PFSK-1 (cell line): ENCODE measurements at regions not wholly inside any gene's neighbourhood (a gene's known extent, or its start where the extent isn't known, plus 50 kb on each side); places are given as distances from the start of the nearest gene placed in this dataset.

ENCODE experiments used
- FOXP2 ChIP-seq: optimal IDR thresholded peaks from 2 replicates; pipeline ENCODE3; 2011; ENCODE audit warnings: borderline replicate concordance, control low read depth, inconsistent platforms; ENCODE audit not compliant: insufficient read depth; ENCODE audit errors: extremely low read length, extremely low read depth
- POLR2AphosphoS5 ChIP-seq: IDR thresholded peaks from 2 replicates; pipeline ENCODE4 v1.6.1; 2012; ENCODE audit warnings: low read depth, mild to moderate bottlenecking, control low read depth, low read length, moderate library complexity
- REST ChIP-seq, 2 experiments: IDR thresholded peaks; 2 replicates each; pipeline versions ENCODE4 v1.6.1 to v1.8.0; 2011 to 2012; ENCODE audit warnings: low read depth in 2 of 2, low read length in 2 of 2, control low read depth in 1 of 2, inconsistent platforms in 1 of 2, mild to moderate bottlenecking in 1 of 2, moderate library complexity in 1 of 2; ENCODE audit not compliant: insufficient read depth in 1 of 2
- SIN3A ChIP-seq: IDR thresholded peaks from 2 replicates; pipeline ENCODE4 v1.6.1; 2012; ENCODE audit warnings: mild to moderate bottlenecking, low read length, moderate library complexity, borderline replicate concordance; ENCODE audit not compliant: insufficient read depth
- TAF1 ChIP-seq: IDR thresholded peaks from 2 replicates; pipeline ENCODE4 v1.6.1; 2012; ENCODE audit warnings: low read length, control low read depth, borderline replicate concordance; ENCODE audit not compliant: insufficient read depth

GRCh38 chr1:60949154-60949825, 133.1 kb upstream of the NFIA start:
- no peak for TF ChIP-seq FOXP2
- no peak for TF ChIP-seq SIN3A
- TF ChIP-seq POLR2AphosphoS5: no peak
- TF ChIP-seq REST (IDR thresholded peaks at IDR 0.05; ENCODE audit: insufficient read depth in 1 of 2, low read depth in 2 of 2, low read length in 2 of 2): no peak

- TF ChIP-seq POLR2AphosphoS5: no peak
These were observed 133.9 kb upstream of the NFIA start for GRCh38 chr1:60948486-60948885.

- no peak for TF ChIP-seq FOXP2
- TF ChIP-seq POLR2AphosphoS5: no peak
- TF ChIP-seq SIN3A: no peak
- no peak for TF ChIP-seq TAF1
- no peak for TF ChIP-seq REST (IDR thresholded peaks at IDR 0.05; ENCODE audit: insufficient read depth in 1 of 2, low read depth in 2 of 2, low read length in 2 of 2)
These were observed 135.0 kb upstream of the NFIA start for GRCh38 chr1:60947367-60947766.

GRCh38 chr1:60942896-60943638, 139.3 kb upstream of the NFIA start:
- TF ChIP-seq TAF1: no peak
- no peak for TF ChIP-seq SIN3A
- TF ChIP-seq POLR2AphosphoS5: no peak
- no peak for TF ChIP-seq REST (IDR thresholded peaks at IDR 0.05; ENCODE audit: insufficient read depth in 1 of 2, low read depth in 2 of 2, low read length in 2 of 2)
- TF ChIP-seq FOXP2: no peak

- no peak for TF ChIP-seq POLR2AphosphoS5
- TF ChIP-seq REST (IDR thresholded peaks at IDR 0.05; ENCODE audit: insufficient read depth in 1 of 2, low read depth in 2 of 2, low read length in 2 of 2): no peak
- no peak for TF ChIP-seq TAF1
- TF ChIP-seq FOXP2: no peak
- TF ChIP-seq SIN3A: no peak
These were observed 140.1 kb upstream of the NFIA start for GRCh38 chr1:60942291-60942690.
